Gastrocnemius medialis (tissue), 4 donors: ENCODE measurements at regions not wholly inside any gene's neighbourhood (a gene's known extent, or its start where the extent isn't known, plus 50 kb on each side); places are given as distances from the start of the nearest gene placed in this dataset.

Experiments
- POLR2A ChIP-seq, 2 donors: fragments of 450-650 bp; IDR thresholded peaks; one replicate each; pipeline ENCODE4 v1.6.1; 2017; ENCODE audit warnings: antibody characterized with exemption in 2 of 2, mild to moderate bottlenecking in 2 of 2, moderate library complexity in 2 of 2
- TF ChIP-seq, protein P1 (sequence below), 5 experiments: fragments of 450-650 bp in 3 of 5; fragments of 200-600 bp in 2 of 5; sonication (generic) in 2 of 5; IDR thresholded peaks in 4 of 5; conservative IDR thresholded peaks in 1 of 5; 1 replicate in 4 of 5; 2 replicates in 1 of 5; pipeline ENCODE4 v1.5.1; 2016 to 2019; ENCODE audit warnings: antibody characterized with exemption in 5 of 5, mild to moderate bottlenecking in 3 of 5, moderate library complexity in 3 of 5

DNA sequence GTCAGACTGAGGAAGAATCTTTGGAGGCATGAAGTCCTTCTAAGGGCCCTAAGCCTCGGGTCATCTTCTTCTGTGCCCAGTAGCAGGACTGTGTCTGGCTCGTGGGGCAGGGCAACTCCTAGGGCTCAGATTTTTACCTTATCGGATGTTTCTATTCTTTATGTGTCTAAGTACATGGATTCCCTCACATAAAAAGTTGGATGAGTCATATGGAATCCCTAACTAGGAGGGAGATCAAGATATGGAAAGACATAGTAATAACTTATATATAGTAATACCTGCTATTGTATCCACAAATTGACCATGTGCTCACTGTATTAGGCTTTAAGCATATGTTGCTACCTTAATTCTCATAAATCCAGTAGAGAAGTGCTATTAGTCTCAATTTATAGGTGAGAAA, 364.5 kb upstream of the CAMK1G start:
- TF ChIP-seq, protein P1, sequence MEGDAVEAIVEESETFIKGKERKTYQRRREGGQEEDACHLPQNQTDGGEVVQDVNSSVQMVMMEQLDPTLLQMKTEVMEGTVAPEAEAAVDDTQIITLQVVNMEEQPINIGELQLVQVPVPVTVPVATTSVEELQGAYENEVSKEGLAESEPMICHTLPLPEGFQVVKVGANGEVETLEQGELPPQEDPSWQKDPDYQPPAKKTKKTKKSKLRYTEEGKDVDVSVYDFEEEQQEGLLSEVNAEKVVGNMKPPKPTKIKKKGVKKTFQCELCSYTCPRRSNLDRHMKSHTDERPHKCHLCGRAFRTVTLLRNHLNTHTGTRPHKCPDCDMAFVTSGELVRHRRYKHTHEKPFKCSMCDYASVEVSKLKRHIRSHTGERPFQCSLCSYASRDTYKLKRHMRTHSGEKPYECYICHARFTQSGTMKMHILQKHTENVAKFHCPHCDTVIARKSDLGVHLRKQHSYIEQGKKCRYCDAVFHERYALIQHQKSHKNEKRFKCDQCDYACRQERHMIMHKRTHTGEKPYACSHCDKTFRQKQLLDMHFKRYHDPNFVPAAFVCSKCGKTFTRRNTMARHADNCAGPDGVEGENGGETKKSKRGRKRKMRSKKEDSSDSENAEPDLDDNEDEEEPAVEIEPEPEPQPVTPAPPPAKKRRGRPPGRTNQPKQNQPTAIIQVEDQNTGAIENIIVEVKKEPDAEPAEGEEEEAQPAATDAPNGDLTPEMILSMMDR (IDR thresholded peaks at IDR 0.05 in 4 of 5, conservative IDR thresholded peaks at IDR 0.05 in 1 of 5) = no peak
- no peak for TF ChIP-seq POLR2A (IDR thresholded peaks at IDR 0.05)
